ENCODE measurements at regions not wholly inside any gene's neighbourhood (a gene's known extent, or its start where the extent isn't known, plus 50 kb on each side); places are given as distances from the start of the nearest gene placed in this dataset.

DNA sequence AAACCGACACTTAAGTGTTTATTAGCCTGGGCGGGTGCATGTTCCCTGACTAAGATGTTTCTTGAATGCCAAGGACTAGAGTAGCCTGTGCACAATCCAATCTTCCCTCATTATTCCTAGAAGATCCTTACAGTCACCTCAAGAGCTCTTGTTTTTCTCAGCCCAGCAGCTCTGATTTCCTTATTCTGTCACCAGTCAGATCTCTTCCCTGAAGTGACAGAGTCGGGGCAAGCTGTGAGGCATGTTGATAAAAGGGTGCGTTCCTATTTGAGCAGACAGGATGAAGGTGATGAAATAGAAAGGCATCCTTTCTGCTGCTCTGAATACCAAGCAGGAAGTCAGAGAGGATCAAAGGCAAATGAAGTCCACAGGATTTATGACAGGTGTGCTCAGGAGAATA is 125.6 kb upstream of the MCTP2 start:
- no peak overlapping the region for H3K4me3 Mint-ChIP-seq

DNA sequence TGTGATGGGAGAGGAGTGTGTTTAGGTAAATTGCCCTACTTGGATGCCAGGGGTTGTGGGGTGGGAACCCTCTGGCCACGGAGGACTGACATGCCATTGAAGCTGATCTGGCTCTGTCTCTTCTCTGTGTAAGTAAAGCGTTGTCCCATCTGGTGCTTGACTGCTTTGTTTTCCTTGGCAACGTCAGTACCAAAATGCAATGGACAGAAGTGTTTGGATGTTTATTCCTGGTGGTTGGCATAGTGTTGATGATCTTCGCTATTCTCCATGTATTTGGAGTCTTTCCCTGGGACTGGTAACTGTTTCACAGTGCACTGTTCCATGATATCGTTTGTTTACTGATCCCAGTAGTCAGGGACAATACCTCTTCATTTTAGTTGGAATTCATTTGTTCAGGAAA is 130.5 kb upstream of the MCTP2 start:
- no peaks in the 10 kb centered on the region for H3K36me3 ChIP-seq (ENCODE audit: control insufficient read depth, insufficient read depth, low read length)
- DNase-seq, result no peak
- no peaks in the 10 kb centered on the region for H3K9me3 ChIP-seq (ENCODE audit: control insufficient read depth, low read length)
- Mint-ChIP-seq H3K27me3 (ENCODE audit: insufficient read depth) (no peaks in the 10 kb centered on the region), H3K36me3 (ENCODE audit: low read depth) (no peaks in the 10 kb centered on the region), H3K4me3 (no peak overlapping the region), H3K27ac (no peak overlapping the region), H3K4me1 (peaks cover 3% of the 10 kb centered on the region), H3K9me3 (no peaks in the 10 kb centered on the region)
- no peak overlapping the region for H3K4me3 ChIP-seq (ENCODE audit: low read length)
- no peaks in the 10 kb centered on the region for H3K27me3 ChIP-seq (ENCODE audit: control insufficient read depth, insufficient read depth, low read length, poor library complexity, severe bottlenecking)
- no peak overlapping the region for H3K9ac ChIP-seq (ENCODE audit: extremely low read depth, low read length, poor library complexity, severe bottlenecking)
- WGBS, 2 experiments (ENCODE audit: insufficient coverage in 1 of 2, insufficient read length in 1 of 2), result 92 to 94% methylated on average over 3 to 5 of the region's 5 CpGs
- H3K27ac ChIP-seq (ENCODE audit: low read depth, low read length), result no peak overlapping the region
- TF ChIP-seq, protein P1, sequence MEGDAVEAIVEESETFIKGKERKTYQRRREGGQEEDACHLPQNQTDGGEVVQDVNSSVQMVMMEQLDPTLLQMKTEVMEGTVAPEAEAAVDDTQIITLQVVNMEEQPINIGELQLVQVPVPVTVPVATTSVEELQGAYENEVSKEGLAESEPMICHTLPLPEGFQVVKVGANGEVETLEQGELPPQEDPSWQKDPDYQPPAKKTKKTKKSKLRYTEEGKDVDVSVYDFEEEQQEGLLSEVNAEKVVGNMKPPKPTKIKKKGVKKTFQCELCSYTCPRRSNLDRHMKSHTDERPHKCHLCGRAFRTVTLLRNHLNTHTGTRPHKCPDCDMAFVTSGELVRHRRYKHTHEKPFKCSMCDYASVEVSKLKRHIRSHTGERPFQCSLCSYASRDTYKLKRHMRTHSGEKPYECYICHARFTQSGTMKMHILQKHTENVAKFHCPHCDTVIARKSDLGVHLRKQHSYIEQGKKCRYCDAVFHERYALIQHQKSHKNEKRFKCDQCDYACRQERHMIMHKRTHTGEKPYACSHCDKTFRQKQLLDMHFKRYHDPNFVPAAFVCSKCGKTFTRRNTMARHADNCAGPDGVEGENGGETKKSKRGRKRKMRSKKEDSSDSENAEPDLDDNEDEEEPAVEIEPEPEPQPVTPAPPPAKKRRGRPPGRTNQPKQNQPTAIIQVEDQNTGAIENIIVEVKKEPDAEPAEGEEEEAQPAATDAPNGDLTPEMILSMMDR (conservative IDR thresholded peaks at IDR 0.05), result no peak
- no peaks in the 10 kb centered on the region for H3K4me1 ChIP-seq (ENCODE audit: control insufficient read depth, insufficient read depth, low read length)

More for the DNA sequence above, 125.6 kb upstream of the MCTP2 start:
- Histone ChIP-seq H3K9ac (ENCODE audit: extremely low read depth, low read length, poor library complexity, severe bottlenecking) (no peak overlapping the region), H3K27me3 (ENCODE audit: control insufficient read depth, insufficient read depth, low read length, poor library complexity, severe bottlenecking) (no peaks in the 10 kb centered on the region), H3K36me3 (ENCODE audit: control insufficient read depth, insufficient read depth, low read length) (no peaks in the 10 kb centered on the region), H3K9me3 (ENCODE audit: control insufficient read depth, low read length) (no peaks in the 10 kb centered on the region), H3K4me3 (ENCODE audit: low read length) (no peak overlapping the region), H3K27ac (ENCODE audit: low read depth, low read length) (no peak overlapping the region), H3K4me1 (ENCODE audit: control insufficient read depth, insufficient read depth, low read length) (no peaks in the 10 kb centered on the region)
- Mint-ChIP-seq H3K27ac (no peak overlapping the region), H3K4me1 (peaks cover 4% of the 10 kb centered on the region), H3K27me3 (ENCODE audit: insufficient read depth) (no peaks in the 10 kb centered on the region), H3K36me3 (ENCODE audit: low read depth) (no peaks in the 10 kb centered on the region), H3K9me3 (no peaks in the 10 kb centered on the region)
- TF ChIP-seq, protein P1 (conservative IDR thresholded peaks at IDR 0.05), result no peak
- DNase-seq, result no peak
- 85 to 90% methylated on average over 4 of the region's 4 CpGs for WGBS, 2 experiments (ENCODE audit: insufficient coverage in 1 of 2, insufficient read length in 1 of 2)

DNA sequence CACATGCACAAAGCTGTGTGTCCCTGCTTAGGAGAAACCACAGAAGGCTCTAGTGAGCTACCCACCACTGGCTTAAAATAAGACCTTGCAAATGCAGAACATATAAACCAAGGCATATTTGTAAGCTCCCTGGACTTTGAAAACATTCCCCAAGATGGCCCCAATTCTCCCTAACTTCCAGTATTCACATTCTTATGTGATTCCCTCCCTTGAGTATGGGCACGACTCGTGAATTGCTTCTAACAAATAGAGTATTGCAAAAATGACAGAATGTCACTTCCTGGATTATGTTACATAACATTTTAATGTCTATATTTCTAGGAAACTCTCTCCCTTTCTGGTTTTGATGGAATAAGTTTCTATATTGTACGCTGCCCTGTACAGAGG is 131.8 kb upstream of the MCTP2 start:
- H3K27ac ChIP-seq (ENCODE audit: low read depth, low read length), result no peak overlapping the region
- peaks cover 3% of the 10 kb centered on the region for H3K4me1 Mint-ChIP-seq
- H3K4me3 Mint-ChIP-seq, result no peak overlapping the region
- H3K9me3 Mint-ChIP-seq, result no peaks in the 10 kb centered on the region
- TF ChIP-seq, protein P1 (conservative IDR thresholded peaks at IDR 0.05), result no peak
- DNase-seq, result no peak
- no peaks in the 10 kb centered on the region for H3K27me3 ChIP-seq (ENCODE audit: control insufficient read depth, insufficient read depth, low read length, poor library complexity, severe bottlenecking)
- no peaks in the 10 kb centered on the region for H3K9me3 ChIP-seq (ENCODE audit: control insufficient read depth, low read length)
- H3K9ac ChIP-seq (ENCODE audit: extremely low read depth, low read length, poor library complexity, severe bottlenecking), result no peak overlapping the region
- no peaks in the 10 kb centered on the region for H3K27me3 Mint-ChIP-seq (ENCODE audit: insufficient read depth)
- no peaks in the 10 kb centered on the region for H3K36me3 ChIP-seq (ENCODE audit: control insufficient read depth, insufficient read depth, low read length)
- 95% methylated on average over 3 of the region's 3 CpGs; no CpG with 5 or more reads in 1 of the 2 experiments for WGBS, 2 experiments (ENCODE audit: insufficient coverage in 1 of 2, insufficient read length in 1 of 2)
- H3K36me3 Mint-ChIP-seq (ENCODE audit: low read depth), result no peaks in the 10 kb centered on the region
- H3K27ac Mint-ChIP-seq, result no peak overlapping the region
- H3K4me3 ChIP-seq (ENCODE audit: low read length), result no peak overlapping the region
- no peaks in the 10 kb centered on the region for H3K4me1 ChIP-seq (ENCODE audit: control insufficient read depth, insufficient read depth, low read length)

Data from endodermal cell (in vitro differentiated cells).